Occipital lobe (tissue), 1 donor: ENCODE measurements at regions not wholly inside any gene's neighbourhood (a gene's known extent, or its start where the extent isn't known, plus 50 kb on each side); places are given as distances from the start of the nearest gene placed in this dataset.
"Not testable (repeated sequence)": the region's sequence is repeated elsewhere in the genome, so short reads cannot be mapped to it uniquely, and the experiment has no call there.

ENCODE experiments used
- DNase-seq: peaks from one replicate; lab custom pipeline; 2025; lab: John Stamatoyannopoulos, UW

DNA sequence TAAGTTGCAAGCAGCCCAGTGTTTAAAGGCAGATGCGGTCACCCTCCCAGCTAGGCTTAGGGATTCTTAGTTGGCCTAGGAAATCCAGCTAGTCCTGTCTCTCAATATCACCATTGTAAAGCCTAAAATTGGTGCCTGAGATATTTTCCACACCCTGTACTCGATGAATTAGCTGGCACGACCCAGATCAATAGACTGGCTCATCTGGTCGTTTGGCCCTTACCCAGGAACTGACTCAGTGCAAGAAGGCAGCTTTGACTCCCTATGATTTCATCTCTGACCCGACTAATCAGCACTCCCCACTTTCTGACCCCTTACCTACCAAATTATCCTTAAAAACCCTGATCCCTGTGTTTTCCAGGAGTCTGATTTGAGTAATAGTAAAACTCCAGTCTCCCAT is 384.9 kb upstream of the SLC7A11 start:
- DNase-seq, result no peak

- not testable (repeated sequence) for DNase-seq
Observed at GRCh38 chr4:138622362-138622761, 380.2 kb upstream of the SLC7A11 start.

DNA sequence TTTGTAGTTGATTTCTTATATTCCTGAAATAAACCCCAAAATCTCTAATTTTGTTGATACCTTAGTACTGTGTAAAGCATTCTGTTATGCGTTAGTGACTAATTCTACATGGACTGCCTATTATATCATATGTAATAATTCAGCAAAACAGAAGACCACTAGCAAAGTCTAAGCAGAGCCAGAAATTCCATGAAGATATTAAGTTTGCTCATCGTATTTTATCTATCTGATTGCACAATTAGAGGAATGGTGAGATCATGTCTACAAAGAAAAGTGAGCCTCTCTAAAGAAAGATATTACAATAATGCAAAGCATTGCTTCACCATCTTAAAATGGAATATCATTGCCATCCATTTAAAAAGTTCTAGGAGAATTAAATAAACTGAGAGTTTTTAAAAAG is 374.6 kb upstream of the SLC7A11 start:
- no peak for DNase-seq

DNA sequence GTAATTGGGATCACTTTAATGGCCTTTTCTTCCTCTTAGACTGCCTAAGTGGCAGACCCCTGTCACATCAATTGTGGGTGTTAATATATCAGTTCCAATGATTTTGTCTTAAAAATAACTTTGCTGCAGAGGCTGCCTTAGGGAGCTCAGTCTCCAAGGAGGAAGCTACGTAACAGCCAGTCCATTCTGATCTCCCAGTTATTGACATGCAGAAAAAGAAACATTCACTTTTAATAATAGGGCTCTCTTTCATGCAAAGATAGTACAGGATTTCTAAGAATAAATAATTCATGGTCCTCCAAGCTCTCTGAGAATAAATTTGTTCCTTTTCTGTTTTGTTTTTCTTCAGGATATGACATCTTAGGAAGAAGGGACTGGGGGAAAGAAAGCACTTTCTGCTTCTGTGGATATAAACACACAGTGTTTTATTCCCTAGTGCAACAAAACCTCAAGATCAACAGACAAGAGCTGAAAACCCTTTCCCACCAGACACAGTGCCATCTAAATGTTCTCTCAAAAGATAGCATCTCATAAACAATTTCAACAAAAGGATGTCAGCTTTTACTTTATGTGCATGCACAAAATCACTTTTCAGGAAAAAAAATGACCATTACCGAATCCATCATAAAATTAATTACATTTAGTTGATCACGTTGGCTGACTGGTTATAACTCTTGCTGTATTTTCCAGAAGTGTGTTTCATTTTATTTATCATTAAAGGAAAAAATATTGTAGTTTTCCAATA is 372.4 kb upstream of the SLC7A11 start:
- DNase-seq, result no peak

DNA sequence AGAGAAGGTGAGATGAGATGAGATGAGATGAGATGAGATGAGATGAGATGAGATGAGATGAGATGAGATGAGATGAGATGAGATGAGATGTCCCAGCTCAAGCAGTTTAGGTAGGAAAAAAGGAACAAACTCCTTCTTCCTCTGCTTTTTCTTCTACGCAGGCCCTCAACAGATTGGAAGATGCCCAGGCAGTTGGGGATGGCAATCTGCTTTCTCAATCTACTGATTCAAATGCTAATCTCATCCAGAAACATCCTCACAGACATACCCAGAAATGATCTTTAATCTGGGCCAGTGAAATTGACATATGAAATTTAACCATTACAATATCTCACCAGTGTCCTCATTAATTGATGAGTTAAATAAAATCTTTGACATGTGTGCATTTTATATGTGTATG is 370.3 kb upstream of the SLC7A11 start:
- DNase-seq, result no peak

DNA sequence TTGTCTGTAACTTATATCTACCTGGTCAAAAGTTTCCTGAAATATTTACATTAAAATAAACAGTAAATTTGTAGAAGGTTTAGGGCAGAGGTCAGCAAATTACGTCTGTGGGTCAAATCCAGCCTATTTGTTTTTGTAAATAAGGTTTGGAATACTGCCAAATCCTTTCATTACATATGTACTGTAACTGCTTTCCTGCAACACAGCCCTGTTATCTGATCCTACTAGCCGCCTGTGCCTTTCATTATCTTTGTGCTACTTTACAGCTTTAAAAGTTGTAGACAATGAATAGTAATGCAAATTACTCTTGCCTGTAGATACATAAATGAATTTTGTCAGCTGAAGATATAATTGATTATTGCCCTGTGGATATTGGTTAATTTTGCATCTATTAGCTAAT is 369.6 kb upstream of the SLC7A11 start:
- no peak for DNase-seq

DNA sequence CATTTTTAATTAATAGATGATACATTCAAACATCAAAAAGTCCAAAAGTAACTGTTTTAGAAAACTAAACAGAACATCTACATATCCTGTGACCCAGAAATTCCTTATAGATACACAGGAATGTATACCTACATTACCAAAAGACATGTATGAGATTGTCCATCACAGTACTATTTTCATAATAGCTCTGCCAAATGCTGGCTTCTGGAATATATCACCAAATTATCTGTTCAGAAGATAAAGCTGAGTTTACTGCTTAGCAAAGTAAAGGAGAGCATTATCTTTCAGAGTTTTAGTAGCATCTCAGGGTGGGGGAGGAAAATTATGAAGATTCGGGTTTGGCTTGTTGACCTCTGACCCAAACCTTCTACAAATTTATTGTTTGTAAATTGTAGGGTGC is 368.9 kb upstream of the SLC7A11 start:
- no peak for DNase-seq

GRCh38 chr4:138609943-138610350 is 367.8 kb upstream of the SLC7A11 start:
- DNase-seq, result no peak

GRCh38 chr4:138604556-138604955 is 362.4 kb upstream of the SLC7A11 start:
- no peak for DNase-seq

DNA sequence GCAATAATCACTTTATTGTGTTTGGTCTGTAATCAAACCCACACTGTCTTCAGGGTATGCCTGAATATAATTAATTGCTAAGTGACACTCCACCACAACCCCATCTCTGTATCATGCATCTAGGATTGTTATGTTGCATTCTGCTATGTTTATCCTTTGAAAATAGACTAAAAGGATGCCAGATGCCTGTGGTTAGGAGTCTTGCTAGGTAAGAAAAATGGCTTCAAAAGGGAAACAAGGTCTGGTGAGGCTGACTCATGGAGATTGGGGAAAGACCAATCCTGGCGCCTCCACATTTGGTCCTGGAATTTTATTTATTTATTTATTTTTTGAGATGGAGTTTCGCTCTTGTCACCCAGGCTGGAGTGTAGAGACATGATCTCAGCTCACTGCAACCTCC is 360.5 kb upstream of the SLC7A11 start:
- DNase-seq, result no peak

DNA sequence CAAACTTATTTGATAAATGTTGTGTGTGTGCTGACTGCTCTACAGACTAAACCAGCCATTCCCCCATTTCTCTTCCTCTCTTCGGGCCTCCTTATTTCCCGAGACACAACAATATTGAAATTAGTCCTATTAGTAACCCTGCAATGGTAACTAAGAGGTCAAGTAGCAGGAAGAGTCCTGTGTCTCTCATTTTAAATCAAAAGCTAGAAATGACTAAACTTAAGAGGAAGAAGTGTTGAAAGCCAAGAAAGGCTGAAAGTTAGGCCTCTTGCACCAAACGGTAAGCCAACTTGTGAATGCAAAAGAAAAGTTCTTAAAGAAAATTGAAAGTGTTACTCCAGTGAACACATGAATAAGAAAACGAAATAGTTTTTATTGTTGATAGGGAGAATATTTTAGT is 357.8 kb upstream of the SLC7A11 start:
- DNase-seq, result no peak

DNA sequence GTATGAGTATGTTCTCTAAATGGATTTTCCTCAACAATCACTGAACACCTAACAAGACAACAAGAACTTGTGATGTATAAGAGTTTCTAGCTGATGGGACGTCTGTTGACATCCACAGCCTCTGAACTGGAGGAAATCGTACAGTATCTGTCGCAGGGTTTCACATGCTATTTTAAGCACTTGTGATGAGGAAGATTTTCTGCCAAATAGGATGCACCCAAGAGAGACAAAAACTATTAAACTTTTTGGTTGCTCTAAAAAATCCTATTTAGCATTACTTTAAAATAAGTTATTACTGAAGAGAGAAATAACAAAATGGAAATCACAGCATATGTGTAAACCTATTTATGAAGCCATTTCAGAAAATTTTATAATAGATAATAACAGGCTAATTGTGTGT is 356.1 kb upstream of the SLC7A11 start:
- no peak for DNase-seq

DNA sequence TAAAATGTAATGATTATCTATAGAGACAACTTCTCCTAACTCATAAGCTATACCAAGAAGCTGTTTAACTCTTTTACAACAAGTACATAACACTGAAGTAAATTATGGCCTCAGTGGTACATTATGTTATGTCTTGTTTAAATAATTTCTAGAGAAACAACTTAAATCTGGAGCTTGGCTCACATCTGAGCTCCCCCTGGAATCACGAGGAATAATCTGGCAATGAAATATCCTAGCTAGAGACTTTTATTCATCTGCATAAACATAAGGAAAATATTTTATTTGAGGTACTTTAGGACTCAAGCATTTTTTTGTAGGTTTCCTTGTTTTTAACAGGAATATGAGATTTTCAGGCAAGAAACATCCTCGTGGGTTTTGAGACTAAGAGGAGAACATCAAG is 354.7 kb upstream of the SLC7A11 start:
- no peak for DNase-seq

DNA sequence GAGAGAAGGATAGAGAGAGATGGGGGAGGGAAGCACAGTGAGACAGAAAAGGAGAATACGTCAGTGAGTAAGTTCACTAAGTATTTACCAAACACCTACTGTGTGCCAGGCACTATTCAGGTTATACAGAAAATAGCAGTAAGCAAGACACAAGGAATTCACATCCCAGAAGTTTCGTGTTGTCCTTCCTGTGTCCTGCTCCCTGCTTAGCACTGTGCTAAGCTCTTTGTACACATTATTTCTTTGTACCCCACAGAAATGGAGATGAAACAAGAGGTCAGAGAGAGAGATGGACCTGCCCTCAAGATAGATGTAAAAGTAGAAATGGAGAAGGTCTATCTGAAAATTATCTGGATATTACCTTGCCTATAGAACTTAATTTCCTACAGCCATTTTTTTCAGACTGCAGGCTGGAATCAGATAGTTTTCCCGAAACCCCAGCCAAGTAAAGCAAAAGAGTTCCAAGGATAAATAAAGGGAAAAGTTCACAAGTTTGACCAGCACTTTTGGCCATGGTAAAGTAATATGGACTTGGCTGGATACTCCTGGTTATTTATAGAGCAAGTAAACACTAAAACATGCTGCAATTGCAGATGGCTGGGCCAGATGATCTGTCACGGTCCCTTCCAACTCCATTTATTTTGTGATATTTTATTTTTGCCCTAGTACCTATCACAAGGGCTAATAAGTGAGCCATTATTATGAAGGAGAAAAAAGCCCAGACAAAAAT is 353.7 kb upstream of the SLC7A11 start:
- DNase-seq, result no peak

GRCh38 chr4:138595171-138595570 is 353.0 kb upstream of the SLC7A11 start:
- no peak for DNase-seq

GRCh38 chr4:138592796-138593195 is 350.6 kb upstream of the SLC7A11 start:
- DNase-seq, result no peak

DNA sequence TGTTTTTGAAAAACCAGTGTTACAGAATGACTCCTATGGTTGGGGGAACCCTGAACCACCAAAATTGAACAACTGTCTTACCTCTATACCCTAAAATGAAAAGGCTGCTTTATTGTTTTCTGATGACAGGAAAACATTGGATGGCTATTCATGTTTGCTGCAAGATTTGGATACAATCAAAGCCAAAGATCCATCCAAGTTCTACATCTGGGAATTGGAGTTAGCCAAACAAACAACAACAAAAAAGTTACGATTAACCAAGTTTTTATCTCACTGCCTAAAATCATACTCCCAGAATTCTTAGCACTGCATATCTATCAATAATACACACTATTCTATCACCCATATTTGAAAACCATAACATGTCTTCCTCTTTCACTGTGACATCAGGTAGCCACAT is 349.7 kb upstream of the SLC7A11 start:
- no peak for DNase-seq

DNA sequence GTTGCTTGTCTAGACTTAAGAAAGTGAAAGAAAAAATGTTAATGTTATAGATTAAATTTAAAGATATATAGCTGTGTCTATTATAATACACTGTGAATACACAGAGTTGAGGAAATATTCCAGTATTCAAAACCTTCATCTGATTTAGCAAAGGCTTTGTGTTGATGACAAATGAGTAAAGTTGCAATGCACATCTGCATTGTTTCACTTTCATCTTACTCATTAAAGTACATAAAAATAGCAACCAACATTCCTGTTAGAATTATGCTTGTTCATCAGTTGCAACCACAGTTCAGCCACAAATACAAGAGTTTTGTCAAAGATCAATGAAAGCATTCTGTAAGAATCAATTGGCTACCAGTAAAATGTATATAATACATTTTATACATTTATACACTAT is 346.4 kb upstream of the SLC7A11 start:
- DNase-seq, result no peak

- no peak for DNase-seq
Observed at GRCh38 chr4:138579146-138579545, 337.0 kb upstream of the SLC7A11 start.

DNA sequence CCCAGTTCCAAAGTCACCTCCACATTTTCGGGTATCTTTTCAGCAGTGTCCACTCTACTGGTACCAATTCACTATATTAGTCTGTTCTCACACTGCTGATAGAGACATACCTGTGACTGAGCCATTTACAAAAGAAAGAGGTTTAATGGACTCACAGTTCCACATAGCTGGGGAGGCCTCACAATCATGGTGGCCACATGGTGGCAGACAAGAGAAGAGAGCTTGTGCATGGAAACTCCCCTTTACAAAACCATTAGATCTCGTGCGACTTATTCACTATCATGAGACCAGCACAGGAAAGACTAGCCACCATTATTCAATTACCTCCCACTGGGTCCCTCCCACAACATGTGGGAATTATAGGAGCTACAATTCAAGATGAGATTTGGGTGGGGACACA is 335.7 kb upstream of the SLC7A11 start:
- DNase-seq, result not testable (repeated sequence)

- no peak for DNase-seq
Observed at GRCh38 chr4:138577145-138577544, 335.0 kb upstream of the SLC7A11 start.

DNA sequence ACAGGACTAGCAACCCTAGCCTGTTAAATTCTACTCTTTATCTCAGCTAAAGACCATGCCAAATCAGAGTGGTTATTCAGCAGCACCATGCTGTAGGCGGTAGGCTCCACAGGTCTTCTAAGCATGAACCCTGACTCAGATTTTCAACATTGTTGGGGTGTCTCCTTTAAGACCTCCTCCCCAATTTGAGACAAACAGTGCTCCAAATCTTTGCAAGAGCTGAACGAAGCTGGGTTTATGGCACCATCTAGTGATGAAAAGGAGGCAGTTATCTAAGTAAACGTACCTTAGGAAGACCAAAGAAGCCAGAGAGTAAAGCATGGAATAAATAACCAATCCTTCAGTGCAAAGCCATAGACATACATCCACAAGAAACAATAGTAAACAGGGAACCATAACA is 334.5 kb upstream of the SLC7A11 start:
- no peak for DNase-seq

DNA sequence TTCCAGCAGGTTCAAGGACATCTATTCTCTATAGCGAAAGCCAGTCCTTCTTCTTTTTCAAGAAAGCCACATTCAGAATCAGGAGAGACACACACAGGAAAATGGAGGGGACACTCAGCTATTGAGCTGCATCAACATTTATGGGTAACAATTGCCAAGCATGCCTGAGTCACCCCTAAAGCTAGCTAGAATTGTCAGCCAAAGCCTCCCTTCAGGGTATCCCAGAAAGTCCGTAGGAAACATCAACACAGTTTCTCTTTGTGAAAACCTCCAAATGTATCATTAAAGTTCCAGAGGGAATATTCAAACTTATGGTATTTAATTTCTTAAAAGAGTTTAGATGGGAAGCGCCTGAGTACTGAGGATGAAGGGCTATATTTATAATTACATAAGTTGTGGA is 331.1 kb upstream of the SLC7A11 start:
- DNase-seq, result no peak
